Coronary artery (tissue), 2 donors: ENCODE measurements at regions not wholly inside any gene's neighbourhood (a gene's known extent, or its start where the extent isn't known, plus 50 kb on each side); places are given as distances from the start of the nearest gene placed in this dataset.

Source experiments
- DNase-seq: peaks from one replicate; pipeline ENCODE4 v3.0.0-alpha.2; 2017; ENCODE audit warnings: low spot score
- H3K27ac ChIP-seq, 2 donors: fragments of 200-600 bp; sonication (generic); one replicate each; pipeline ENCODE4 v1.5.1; 2016 to 2019
- H3K4me3 ChIP-seq: fragments of 200-600 bp; sonication (generic); 2 replicates; pipeline ENCODE4 v1.5.1; 2016; ENCODE audit warnings: mild to moderate bottlenecking, moderate library complexity
- CTCF ChIP-seq: fragments of 200-600 bp; sonication (generic); IDR thresholded peaks from one replicate; pipeline ENCODE4 v1.5.1; 2019; ENCODE audit warnings: antibody characterized with exemption

GRCh38 chr10:128540781-128541761 lies 414.8 kb upstream of the MKI67 start:
- no peak overlapping the region for H3K27ac ChIP-seq
- DNase-seq = no peak
- no peak for TF ChIP-seq CTCF
- peak overlapping the region; percentile 34 for H3K4me3 ChIP-seq

DNA sequence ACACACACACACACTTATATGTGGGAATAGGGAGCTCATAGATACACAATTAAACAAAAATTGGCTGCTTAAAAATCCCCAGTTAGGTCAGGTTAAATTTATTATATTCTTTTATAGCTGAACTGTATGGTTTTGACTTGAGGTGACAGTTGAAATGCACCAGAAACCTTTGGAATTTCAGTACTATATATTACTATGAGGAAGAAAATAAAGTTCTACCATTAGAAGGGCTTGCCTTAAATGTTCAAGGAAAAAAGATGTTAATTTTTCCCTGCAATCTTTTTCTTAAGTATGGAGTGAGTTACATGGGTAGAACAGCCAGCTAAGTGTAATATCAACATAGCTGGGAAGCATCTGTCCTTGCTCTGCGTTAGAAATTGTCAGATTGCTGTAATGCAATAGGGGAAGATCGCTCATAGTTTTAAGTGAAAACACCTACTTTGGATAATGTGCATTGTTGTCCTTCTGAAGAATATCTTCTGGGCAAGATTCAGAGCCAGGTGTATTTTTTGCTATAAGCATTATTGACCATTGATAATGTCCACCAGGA lies 415.8 kb upstream of the MKI67 start:
- no peak for TF ChIP-seq CTCF
- no peak overlapping the region for H3K27ac ChIP-seq
- H3K4me3 ChIP-seq = no peak overlapping the region
- DNase-seq = no peak

DNA sequence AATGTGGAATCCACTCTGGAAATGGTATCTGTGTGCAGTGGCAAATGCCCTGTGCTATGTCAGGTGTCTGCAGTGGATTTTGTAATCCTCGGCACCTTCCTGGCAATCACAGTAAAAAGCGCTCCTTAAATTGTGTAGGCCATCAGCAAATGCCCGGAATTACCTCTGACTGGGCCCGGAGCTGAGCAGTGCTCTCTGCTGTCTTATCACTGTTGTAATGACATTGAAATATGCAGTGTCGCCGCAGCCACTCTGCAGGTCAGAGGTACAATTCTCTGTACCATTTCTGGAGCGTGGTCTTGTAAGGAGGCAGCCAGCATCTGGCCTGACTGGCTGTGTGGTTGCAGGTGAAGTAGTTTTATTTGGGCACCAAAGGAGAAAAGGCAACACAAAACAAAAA lies 416.4 kb upstream of the MKI67 start:
- DNase-seq = no peak
- Histone ChIP-seq H3K4me3 (no peak overlapping the region), H3K27ac (no peak overlapping the region)
- no peak for TF ChIP-seq CTCF

DNA sequence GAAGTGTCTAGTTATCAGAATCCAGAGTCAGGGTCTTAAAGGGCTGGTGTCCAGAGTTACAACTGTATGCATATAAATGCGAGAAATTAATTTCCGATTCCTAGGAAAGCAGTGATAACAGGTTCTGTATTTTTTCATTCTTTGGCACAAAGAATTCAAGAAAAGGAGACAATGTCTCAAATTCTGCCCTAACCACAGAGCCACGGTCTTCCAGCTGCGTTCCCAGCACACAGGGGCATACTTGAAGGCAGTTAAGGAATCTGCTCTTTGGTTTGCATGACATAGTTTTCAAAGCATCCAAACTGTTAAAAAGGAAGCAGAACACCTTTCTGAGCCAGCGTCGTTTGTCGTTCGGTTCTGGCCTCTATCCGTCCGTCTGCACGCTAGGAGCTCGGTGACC lies 416.9 kb upstream of the MKI67 start:
- no peak overlapping the region for H3K27ac ChIP-seq
- TF ChIP-seq CTCF = no peak
- DNase-seq = no peak
- H3K4me3 ChIP-seq = no peak overlapping the region

DNA sequence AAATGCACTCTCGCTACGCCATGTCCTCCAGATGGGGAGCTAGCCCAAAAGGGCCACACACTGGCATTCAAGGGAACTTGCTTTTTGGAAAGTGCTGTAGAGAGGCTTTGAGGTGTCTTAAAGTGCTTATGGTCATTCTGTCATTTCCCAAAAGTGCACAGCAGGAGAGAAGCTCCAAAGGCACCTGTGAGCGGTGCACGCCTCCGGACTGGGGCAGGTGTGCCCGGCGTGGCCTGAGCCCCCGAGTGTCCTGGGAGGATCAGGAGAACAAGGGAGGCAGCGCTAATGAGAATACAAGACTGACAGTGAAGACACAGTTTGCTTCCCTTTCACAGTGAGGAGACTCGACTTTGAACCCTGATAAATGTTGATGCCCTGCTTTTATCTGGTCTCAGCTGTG lies 419.0 kb upstream of the MKI67 start:
- H3K27ac ChIP-seq = no peak overlapping the region
- no peak for DNase-seq
- no peak overlapping the region for H3K4me3 ChIP-seq
- no peak for TF ChIP-seq CTCF

GRCh38 chr10:128546651-128547165 lies 420.5 kb upstream of the MKI67 start:
- Histone ChIP-seq H3K4me3 (no peak overlapping the region), H3K27ac (no peak overlapping the region)
- no peak for TF ChIP-seq CTCF
- DNase-seq = no peak
